DND-41 (cell line): ENCODE measurements at regions not wholly inside any gene's neighbourhood (a gene's known extent, or its start where the extent isn't known, plus 50 kb on each side); places are given as distances from the start of the nearest gene placed in this dataset.

ENCODE experiments used
- EZH2 ChIP-seq: IDR thresholded peaks from 3 replicates; pipeline ENCODE4 v1.6.1; 2012; ENCODE audit warnings: borderline replicate concordance, low read depth, mild to moderate bottlenecking, moderate library complexity, low read length, inconsistent platforms; ENCODE audit not compliant: severe bottlenecking
- TF ChIP-seq, protein P1 (sequence below): IDR thresholded peaks from 2 replicates; pipeline ENCODE4 v1.5.1; 2012; ENCODE audit warnings: borderline replicate concordance, low read length, moderate library complexity, mild to moderate bottlenecking; ENCODE audit not compliant: poor library complexity, severe bottlenecking; ENCODE audit errors: extremely low read depth

DNA sequence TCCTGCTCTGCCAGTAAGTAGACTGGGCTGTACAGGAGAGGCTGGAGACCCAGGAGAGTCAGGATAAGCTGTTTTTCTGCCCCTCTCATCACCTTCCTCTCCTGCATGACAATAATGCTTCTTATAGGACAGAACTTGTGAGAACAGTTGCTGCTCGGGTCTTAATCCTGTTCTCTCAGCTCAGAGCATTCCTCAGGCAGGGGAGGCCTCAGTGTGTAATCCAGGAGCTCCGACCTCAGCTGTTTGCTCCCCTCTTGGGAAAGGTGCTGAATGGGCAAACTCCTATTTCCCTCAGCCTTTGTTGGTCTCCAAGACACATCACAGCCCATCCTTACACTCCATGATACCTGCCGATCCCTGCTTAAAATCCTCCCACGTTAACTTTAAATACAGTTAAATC lies 134.9 kb upstream of the LRFN2 start:
- TF ChIP-seq, protein P1, sequence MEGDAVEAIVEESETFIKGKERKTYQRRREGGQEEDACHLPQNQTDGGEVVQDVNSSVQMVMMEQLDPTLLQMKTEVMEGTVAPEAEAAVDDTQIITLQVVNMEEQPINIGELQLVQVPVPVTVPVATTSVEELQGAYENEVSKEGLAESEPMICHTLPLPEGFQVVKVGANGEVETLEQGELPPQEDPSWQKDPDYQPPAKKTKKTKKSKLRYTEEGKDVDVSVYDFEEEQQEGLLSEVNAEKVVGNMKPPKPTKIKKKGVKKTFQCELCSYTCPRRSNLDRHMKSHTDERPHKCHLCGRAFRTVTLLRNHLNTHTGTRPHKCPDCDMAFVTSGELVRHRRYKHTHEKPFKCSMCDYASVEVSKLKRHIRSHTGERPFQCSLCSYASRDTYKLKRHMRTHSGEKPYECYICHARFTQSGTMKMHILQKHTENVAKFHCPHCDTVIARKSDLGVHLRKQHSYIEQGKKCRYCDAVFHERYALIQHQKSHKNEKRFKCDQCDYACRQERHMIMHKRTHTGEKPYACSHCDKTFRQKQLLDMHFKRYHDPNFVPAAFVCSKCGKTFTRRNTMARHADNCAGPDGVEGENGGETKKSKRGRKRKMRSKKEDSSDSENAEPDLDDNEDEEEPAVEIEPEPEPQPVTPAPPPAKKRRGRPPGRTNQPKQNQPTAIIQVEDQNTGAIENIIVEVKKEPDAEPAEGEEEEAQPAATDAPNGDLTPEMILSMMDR = no peak
- TF ChIP-seq EZH2 = no peak
